ENCODE measurements at regions not wholly inside any gene's neighbourhood (a gene's known extent, or its start where the extent isn't known, plus 50 kb on each side); places are given as distances from the start of the nearest gene placed in this dataset.

DNA sequence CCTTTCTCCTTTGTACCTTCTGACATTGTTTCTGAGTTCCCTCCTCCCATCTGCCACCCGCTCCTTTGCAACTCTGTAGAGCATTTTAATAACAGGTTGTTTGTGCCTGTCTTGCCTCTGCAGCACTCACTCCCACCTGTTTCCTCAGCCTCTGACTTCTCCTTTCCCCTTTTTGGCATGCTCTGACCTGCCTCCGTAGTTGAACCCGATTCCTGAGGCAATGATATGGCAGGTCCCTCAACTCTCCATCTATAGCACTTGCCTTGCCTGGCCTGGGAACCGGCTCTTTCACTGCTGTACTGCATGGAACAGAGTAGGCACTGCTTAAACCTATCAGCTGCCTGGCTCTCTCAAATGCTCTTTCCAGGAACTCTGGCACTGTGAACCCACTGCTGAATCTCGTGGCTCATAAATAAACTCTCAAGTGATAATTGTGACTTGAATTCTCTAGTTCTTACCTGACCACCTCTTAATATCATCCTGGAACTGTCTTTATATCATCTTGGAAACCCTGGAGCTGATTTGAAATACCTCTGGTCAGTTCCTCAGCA lies 50.3 kb downstream of the UTRN start:
- no peak for DNase-seq

DNA sequence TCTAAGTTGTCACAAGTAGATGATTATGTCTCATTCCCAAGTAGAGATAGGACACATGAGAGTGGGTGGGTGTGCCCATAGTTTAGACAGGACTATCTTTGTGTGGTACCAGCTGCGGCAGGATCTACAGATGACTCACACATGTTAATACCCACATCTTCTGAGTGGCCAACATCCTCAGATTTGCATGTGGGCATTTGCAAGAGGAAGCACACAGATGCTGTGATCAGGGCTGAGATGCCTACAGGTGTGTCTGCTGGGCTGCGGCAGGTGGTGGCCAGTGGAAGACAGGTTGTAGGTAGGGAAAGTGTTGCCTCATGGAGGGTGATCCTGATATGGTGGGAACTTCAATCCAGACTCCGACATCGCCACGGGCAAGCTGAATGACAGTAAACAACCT lies 50.8 kb downstream of the UTRN start:
- no peak for DNase-seq

GRCh38 chr6:144336900-144337299 lies 51.8 kb downstream of the UTRN start:
- no peak for DNase-seq

DNA sequence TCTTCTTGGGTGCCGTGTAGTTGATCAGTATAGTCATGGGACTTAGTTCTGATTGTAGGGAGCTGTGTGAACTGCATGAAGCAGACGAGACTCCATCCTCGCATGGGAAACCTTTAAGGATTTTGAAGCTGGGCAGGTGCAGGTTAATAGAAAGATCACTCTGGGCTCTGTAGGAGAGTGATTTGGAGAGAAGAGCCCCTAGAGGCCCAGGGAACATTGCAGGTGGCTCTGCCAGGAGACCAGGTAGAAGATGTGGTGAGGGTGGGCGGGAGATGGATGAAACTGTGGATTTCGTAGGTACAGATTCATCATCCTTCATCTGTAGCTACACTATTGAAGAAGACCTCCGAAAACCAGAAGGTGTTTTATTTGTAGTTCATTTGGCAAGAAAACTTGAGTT lies 53.3 kb downstream of the UTRN start:
- DNase-seq = no peak

DNA sequence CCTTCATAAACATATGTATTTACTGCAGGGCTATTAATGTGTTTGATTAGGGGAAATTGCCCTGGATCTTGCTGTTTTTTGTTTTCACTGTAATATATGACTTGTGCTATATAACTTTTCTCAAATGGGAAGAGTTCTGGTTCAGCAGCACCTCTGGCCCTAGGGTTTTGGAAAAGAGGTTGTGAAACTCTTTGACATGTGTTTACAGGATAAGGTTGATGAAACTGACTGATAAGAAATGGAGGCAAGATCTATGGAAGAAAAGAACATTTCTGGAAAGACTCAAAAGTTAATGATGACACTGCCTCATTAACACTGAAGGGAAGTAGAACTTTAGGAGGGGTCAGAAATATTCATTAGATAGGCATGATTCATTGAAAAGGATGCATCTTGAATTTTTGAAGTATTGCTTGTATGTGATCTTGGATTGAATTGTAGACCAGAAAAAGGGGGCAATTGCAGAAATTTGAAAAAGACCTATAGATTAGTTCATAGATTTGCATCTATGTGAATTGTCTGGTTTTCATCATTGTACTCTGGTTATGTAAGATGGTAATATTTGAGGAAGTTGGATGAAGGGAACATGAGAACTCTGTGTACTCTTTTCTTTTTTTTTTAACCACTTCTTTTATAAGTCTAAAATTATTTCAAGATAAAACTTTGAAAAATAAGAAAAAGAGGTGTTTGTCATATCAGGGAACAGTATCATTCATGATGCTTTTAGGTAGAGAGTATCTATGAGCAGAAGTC lies 54.0 kb downstream of the UTRN start:
- no peak for DNase-seq

DNA sequence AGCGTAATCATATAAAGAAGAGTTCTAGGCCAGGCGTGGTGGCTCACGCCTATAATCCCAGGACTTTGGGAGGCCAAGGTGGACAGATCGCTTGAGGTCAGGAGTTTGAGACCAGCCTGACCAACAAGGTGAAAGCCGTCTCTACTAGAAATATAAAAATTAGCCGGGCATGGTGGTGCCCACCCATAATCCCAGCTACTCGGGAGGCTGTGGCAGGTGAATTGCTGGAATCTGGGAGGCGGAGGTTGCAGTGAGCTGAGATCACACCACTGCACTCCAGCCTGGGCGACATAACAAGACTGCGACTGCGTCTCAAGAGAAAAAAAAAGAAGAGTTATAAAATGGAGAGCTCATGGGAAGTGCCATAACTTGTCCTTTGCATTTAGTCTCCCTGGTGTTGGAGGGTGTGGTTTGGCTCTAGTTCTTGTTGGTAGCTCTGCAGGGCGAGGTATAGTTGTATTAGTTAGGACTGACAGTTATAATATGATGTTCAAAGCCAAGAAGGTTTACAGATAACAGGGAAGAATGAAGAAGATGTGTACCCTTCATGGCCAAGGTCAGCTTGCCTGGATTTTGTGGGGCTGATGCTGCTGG lies 54.8 kb downstream of the UTRN start:
- DNase-seq = no peak

- no peak for DNase-seq
Measured at GRCh38 chr6:144340541-144341371, 55.6 kb downstream of the UTRN start.

DNA sequence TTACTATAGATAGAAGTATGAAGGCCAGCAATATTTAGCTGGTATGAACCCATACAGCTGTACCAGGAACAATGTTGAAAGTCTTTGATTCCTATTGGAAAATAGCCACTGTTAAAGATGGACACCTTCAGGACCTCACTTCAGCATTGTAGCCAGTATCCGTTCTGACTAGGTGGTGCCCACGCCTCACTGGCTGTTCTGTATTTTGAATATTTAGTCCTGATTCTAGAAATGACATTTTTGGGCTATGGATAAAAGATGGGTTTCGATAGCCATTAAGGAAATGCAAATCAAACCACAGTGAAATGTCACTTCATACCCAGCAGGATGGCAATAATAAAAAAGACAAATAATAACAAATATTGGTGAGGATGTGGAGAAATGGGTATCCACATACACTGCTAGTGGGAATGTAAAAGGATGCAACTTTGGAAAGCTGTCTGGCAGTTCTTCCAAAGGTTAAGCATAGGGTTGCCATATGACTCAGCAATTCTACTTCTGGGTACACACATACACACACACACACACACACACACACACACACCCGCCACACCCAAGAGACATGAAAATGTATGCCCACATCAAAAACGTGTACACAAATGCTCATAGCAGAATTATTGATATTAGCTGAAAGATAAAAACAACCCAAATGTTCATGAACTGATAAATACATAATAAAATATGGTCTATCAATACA lies 56.8 kb downstream of the UTRN start:
- no peak for DNase-seq

DNA sequence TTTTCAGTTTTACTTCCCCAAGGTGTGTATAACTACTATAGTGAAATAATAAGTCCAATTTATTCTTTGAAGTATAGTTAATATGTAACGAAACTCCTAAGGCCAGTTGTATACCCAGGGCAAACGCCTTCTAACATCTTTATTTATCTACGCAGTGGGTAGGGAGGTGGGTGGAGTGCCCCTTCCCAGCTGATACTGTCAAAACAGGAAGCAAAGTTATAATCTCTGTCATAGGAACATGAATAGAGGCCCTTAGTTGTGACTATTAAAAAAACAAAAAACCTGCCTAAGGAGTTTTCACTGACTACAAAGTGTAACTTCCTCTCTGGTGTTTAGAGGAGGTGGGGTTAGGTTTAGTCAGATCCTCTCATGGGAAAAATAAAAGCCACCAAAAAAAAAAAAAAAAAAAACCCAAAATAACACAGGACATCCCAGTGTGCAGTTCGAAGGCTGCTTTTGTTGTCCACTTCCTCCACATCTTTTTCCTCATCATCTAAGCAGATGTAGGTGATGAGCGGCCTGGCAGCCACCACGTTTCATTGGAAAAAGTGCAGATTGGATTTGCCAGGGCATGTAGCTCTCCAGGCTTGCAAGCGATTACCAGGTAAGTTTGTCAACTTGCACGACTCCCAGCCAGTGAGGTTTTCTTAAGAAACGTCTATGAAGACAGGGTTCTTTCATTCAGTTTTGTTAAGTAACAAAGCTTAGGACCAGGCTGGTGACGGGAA lies 58.7 kb downstream of the UTRN start:
- DNase-seq = no peak

DNA sequence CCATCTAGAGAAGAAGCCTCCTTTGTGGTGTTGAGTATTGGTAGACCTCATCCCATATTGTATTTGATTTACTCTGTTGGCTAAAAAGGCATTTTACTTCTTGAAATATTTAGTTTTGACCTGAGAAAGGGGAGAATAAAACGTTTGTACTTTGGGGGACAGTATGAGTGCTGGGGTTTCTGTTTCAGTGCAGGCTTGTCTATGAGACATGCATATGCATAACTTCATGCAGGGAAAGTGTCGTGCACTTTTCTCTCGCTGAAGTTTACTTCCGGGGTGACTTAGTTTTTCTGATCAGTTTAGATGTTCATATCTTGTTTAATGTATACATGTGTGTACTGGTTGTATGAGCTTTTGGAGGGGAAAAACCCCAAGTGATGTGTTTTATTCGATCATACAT lies 59.5 kb downstream of the UTRN start:
- DNase-seq = no peak

- no peak for DNase-seq
Measured at GRCh38 chr6:144345451-144345850, 60.3 kb downstream of the UTRN start.

GRCh38 chr6:144346719-144347447 lies 61.7 kb downstream of the UTRN start:
- no peak for DNase-seq

- DNase-seq = no peak
Measured at GRCh38 chr6:144347448-144347759, 62.3 kb downstream of the UTRN start.

- no peak for DNase-seq
Measured at GRCh38 chr6:144347933-144348332, 62.8 kb downstream of the UTRN start.

DNA sequence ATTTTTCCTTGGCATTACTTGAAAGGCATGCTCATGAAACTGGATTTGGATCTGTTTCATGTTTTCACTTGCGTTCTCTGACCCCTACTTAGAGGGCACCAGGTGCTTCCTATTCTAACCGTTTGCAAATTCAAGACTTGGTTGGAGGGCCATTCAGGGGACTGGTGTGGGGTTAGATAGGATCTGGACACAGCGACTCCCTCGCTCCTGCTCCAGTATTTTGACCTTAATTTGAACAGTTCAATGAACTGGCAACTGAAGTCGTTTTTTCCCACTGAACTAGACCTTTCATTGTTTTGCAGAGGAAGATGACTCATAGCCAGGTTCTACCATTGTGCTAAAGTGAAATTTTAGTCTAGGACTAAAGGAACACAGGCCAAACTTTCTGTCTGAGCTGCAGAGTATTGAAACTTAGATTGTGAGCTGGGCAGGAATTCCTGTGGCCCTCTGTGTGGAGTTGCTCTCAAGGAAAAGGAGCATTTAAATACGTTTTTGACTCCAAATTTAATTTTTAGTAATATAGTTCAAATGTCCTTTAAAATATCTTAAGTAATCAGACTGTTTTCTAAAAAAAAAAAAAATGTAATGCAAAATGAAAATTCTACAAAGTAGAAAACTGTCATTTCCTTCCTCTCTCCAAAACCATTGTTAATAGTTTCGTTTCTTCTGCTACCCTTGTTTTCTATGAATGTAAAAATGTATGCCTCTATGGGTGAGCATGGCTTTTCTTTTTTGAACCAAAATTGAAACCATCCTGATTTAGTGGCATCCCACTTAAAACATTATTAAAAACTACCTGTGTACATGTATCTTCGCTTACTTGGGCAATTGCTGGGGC lies 64.8 kb downstream of the UTRN start:
- DNase-seq = peak in 1 of 2 donors; percentile 39

GRCh38 chr6:144350528-144350880 lies 65.4 kb downstream of the UTRN start:
- DNase-seq = no peak

GRCh38 chr6:144351379-144352127 lies 66.4 kb downstream of the UTRN start:
- no peak for DNase-seq

DNA sequence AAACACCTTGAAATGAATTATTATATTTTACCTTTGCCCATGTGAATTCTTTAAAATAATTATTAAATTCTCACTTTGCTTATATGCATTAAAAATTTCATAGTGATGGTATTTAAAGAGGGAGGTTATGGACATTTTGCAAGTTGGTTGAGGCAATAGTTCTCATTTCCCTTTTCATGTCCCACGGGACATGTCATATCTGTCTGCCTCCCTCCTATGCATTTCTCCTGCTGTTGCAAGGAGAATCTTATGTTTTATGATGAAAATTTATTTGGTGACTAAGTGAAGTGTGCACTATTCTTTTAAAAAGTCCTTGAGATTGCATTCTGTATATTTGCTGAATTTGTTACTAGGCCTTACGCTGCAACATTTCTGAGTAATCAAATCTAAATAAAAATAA lies 67.2 kb downstream of the UTRN start:
- DNase-seq = no peak

DNA sequence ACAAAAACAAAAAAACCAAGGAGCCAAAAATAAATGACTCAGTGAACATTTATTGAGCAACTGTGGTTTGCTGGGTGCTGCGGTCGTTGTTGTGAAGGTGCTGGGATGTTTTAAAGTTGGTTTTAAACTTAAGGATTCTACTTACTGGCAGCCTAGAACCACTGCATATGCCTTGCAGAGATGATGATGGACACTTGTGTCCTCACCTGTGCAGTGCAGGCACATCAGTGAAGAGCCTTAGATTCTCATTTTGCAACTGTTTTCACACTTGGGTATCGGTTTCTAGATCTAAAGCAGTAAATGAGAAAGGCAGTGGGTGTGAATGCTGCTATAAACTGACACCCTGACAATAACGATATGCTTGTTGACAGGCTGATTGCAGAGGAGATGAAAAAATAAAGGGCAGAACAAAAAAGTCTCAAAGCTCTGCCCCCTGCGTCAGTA lies 68.8 kb downstream of the UTRN start:
- DNase-seq = no peak

Measured in right lung (tissue), 2 donors.